AG04450 (cell line): ENCODE measurements at regions not wholly inside any gene's neighbourhood (a gene's known extent, or its start where the extent isn't known, plus 50 kb on each side); places are given as distances from the start of the nearest gene placed in this dataset.

ENCODE experiments used
- CTCF ChIA-PET: fragments of 300-600, 350-600 bp; formaldehyde crosslinking; extraction: SDS; loops from one replicate; lab custom pipeline; 2022; ENCODE audit warnings: antibody characterized with exemption, inconsistent platforms; lab: Charles Lee
- POLR2A ChIA-PET: fragments of 350-600 bp; formaldehyde crosslinking; extraction: SDS; loops from one replicate; lab custom pipeline; 2021; ENCODE audit warnings: antibody characterized with exemption, inconsistent platforms; lab: Yijun Ruan, JAX
- DNase-seq: peaks from one replicate; pipeline ENCODE4 v3.0.0-alpha.2; 2011; ENCODE audit warnings: low read depth, low spot score
- H3K27ac ChIP-seq: one replicate; pipeline ENCODE4 v1.5.1; 2012; ENCODE audit warnings: low read depth, low read length, control low read depth
- H3K27me3 ChIP-seq: one replicate; pipeline ENCODE4 v1.6.0; 2012; ENCODE audit warnings: low read length; ENCODE audit not compliant: control insufficient read depth, insufficient read depth
- H3K4me3 ChIP-seq: 2 replicates; pipeline ENCODE4 v1.5.1; 2011; ENCODE audit warnings: mild to moderate bottlenecking, low read depth, low read length, control low read depth
- H3K9me3 ChIP-seq: 2 replicates; pipeline ENCODE4 v1.5.1; 2012; ENCODE audit warnings: low read length; ENCODE audit not compliant: control insufficient read depth, insufficient read depth
- CTCF ChIP-seq: IDR thresholded peaks from 2 replicates; pipeline ENCODE4 v1.5.1; 2011; ENCODE audit warnings: low read depth, low read length, control low read depth, inconsistent platforms

- DNase-seq = no peak
- H3K27ac ChIP-seq = no peak overlapping the region
- ChIA-PET POLR2A (no interaction called here), CTCF (no interaction called here)
- no peak for TF ChIP-seq CTCF
- H3K9me3 ChIP-seq = no peaks in the 10 kb centered on the region
- no peaks in the 10 kb centered on the region for H3K27me3 ChIP-seq
- H3K4me3 ChIP-seq = no peak overlapping the region
Measured at GRCh38 chr13:96903085-96903484, 91.2 kb downstream of the OXGR1 start.

- no peak for DNase-seq
- no peak overlapping the region for H3K27ac ChIP-seq
- ChIA-PET CTCF (no interaction called here), POLR2A (no interaction called here)
- no peaks in the 10 kb centered on the region for H3K9me3 ChIP-seq
- H3K4me3 ChIP-seq = no peak overlapping the region
- no peaks in the 10 kb centered on the region for H3K27me3 ChIP-seq
- TF ChIP-seq CTCF = no peak
Measured at GRCh38 chr13:96900986-96901385, 93.3 kb downstream of the OXGR1 start.

- no peak for TF ChIP-seq CTCF
- no peaks in the 10 kb centered on the region for H3K9me3 ChIP-seq
- no peak overlapping the region for H3K27ac ChIP-seq
- ChIA-PET CTCF (no interaction called here), POLR2A (no interaction called here)
- H3K4me3 ChIP-seq = no peak overlapping the region
- H3K27me3 ChIP-seq = no peaks in the 10 kb centered on the region
- DNase-seq = no peak
Measured at GRCh38 chr13:96899946-96900345, 94.3 kb downstream of the OXGR1 start.

GRCh38 chr13:96898646-96899254 is 95.5 kb downstream of the OXGR1 start:
- no peak overlapping the region for H3K27ac ChIP-seq
- no peak for TF ChIP-seq CTCF
- no peaks in the 10 kb centered on the region for H3K9me3 ChIP-seq
- ChIA-PET CTCF (no interaction called here), POLR2A (no interaction called here)
- H3K4me3 ChIP-seq = no peak overlapping the region
- no peak for DNase-seq
- no peaks in the 10 kb centered on the region for H3K27me3 ChIP-seq

GRCh38 chr13:96898212-96898611 is 96.1 kb downstream of the OXGR1 start:
- H3K4me3 ChIP-seq = no peak overlapping the region
- no peak for TF ChIP-seq CTCF
- no peak for DNase-seq
- H3K9me3 ChIP-seq = no peaks in the 10 kb centered on the region
- ChIA-PET CTCF (no interaction called here), POLR2A (no interaction called here)
- H3K27ac ChIP-seq = no peak overlapping the region
- H3K27me3 ChIP-seq = no peaks in the 10 kb centered on the region
